ENCODE measurements at regions not wholly inside any gene's neighbourhood (a gene's known extent, or its start where the extent isn't known, plus 50 kb on each side); places are given as distances from the start of the nearest gene placed in this dataset.

DNA sequence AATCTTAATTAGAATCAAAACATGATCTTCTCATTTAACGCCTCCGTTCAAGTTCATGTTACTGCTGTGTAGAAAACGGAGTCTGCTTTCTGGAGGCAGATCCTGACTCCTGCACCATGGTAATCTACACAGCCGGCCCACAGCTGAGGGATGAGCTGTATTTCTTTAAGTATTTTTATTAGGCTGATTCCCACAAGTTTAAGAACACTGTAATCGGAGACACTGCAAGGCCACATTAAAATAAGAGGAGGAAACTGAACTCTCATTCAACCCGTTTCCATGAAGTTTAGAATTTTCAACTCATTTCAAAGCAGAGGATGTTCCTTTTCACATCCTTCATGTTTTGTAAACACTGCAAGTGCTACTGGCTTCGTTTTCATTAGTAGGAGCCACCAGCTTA is 372.2 kb downstream of the NFIB start:
- H3K4me1 ChIP-seq (ENCODE audit: insufficient read depth, low read length) = no peaks in the 10 kb centered on the region
- intact Hi-C loops (cut with micrococcal nuclease) = no loop called here
- no peak for DNase-seq
- Mint-ChIP-seq H3K27me3 (no peaks in the 10 kb centered on the region), H3K4me1 (no peaks in the 10 kb centered on the region), H3K36me3 (no peaks in the 10 kb centered on the region), H3K27ac (no peak overlapping the region), H3K4me3 (no peak overlapping the region), H3K9me3 (peaks cover 0 to 6% (median 0%) of the 10 kb centered on the region in 8 donors)
- no peak overlapping the region for H3K27ac ChIP-seq (ENCODE audit: low read depth, low read length)
- no peak overlapping the region for H3K4me3 ChIP-seq (ENCODE audit: low read length in 2 of 2)
- H3K36me3 ChIP-seq (ENCODE audit: insufficient read depth, low read length) = no peaks in the 10 kb centered on the region
- H3K27me3 ChIP-seq (ENCODE audit: insufficient read depth, low read length) = no peaks in the 10 kb centered on the region
- no peaks in the 10 kb centered on the region for H3K9me3 ChIP-seq (ENCODE audit: control insufficient read depth in 1 of 2, low read length in 2 of 2)
- POLR2A ChIA-PET (ENCODE audit: partially characterized antibody) = no interaction called here
- CTCF ChIA-PET (ENCODE audit: partially characterized antibody) = no interaction called here

DNA sequence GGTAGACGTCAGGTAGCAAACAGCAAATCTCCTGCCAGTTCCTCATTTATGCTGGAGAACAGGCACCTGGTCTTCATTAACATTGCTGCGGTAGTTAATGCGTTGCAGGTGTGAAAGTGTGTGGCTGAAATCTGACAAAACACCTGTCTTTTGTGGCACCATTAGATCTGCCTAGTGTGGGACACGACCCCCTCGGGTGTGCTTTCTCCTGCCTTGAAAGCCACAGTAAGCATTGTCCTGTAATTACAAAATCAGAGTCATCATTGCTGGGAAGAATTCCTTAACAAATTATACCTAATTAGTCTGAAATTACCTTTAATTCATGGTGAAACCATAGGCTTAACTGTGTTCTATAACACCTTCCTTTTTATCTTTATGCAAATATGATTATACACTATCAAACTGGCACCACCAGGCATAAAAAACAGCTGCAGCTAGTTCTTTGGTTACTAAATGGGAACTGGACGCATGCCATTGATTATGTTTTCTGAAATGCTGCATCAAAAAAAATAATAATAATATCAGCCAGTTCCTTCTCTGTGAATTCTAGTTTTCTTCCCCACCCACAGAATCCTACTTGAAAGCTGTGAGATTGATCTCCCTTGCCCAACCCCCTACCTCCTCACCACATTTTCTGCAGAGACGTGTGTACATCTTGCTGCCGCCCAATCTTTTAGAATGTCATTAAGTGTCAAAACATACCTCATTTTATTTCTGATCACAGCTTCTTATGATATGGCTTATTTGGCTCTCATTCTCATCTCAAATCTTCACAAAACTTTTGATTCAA is 374.0 kb downstream of the NFIB start:
- no peak for DNase-seq
- CTCF ChIA-PET (ENCODE audit: partially characterized antibody) = no interaction called here
- H3K4me1 Mint-ChIP-seq = no peaks in the 10 kb centered on the region
- no peaks in the 10 kb centered on the region for H3K27me3 Mint-ChIP-seq
- no peaks in the 10 kb centered on the region for H3K27me3 ChIP-seq (ENCODE audit: insufficient read depth, low read length)
- no peak overlapping the region for H3K27ac Mint-ChIP-seq
- H3K4me3 ChIP-seq (ENCODE audit: low read length in 2 of 2) = no peak overlapping the region
- peaks cover 0 to 2% (median 0%) of the 10 kb centered on the region in 8 donors for H3K9me3 Mint-ChIP-seq
- H3K36me3 ChIP-seq (ENCODE audit: insufficient read depth, low read length) = no peaks in the 10 kb centered on the region
- POLR2A ChIA-PET (ENCODE audit: partially characterized antibody) = no interaction called here
- H3K36me3 Mint-ChIP-seq = no peaks in the 10 kb centered on the region
- no peak overlapping the region for H3K4me3 Mint-ChIP-seq
- H3K4me1 ChIP-seq (ENCODE audit: insufficient read depth, low read length) = no peaks in the 10 kb centered on the region
- intact Hi-C loops (cut with micrococcal nuclease) = no loop called here
- no peak overlapping the region for H3K27ac ChIP-seq (ENCODE audit: low read depth, low read length)
- no peaks in the 10 kb centered on the region for H3K9me3 ChIP-seq (ENCODE audit: control insufficient read depth in 1 of 2, low read length in 2 of 2)

DNA sequence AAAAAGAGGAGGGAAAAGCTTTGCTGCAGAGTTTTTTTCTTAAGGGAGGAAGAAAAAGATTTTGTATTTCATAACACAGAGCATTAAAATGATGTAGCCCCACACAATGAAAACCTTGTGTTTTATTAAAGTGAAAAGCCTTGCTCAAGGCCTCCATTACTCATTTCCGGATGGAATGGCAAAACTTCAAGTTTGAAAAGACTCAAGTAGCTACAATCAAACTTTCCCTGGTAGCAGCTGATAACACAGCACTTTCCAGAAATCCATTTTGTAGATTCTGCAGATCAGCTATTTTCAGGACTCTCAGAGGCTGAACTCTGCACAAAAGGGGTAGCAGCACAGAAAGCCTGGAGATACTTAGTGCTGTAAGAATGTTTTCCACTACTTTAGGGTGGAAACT is 374.8 kb downstream of the NFIB start:
- H3K27ac ChIP-seq (ENCODE audit: low read depth, low read length) = no peak overlapping the region
- Mint-ChIP-seq H3K9me3 (peaks cover 0 to 2% (median 0%) of the 10 kb centered on the region in 8 donors), H3K4me3 (no peak overlapping the region), H3K4me1 (no peaks in the 10 kb centered on the region), H3K27ac (no peak overlapping the region), H3K36me3 (no peaks in the 10 kb centered on the region), H3K27me3 (no peaks in the 10 kb centered on the region)
- POLR2A ChIA-PET (ENCODE audit: partially characterized antibody) = no interaction called here
- intact Hi-C loops (cut with micrococcal nuclease) = no loop called here
- H3K27me3 ChIP-seq (ENCODE audit: insufficient read depth, low read length) = no peaks in the 10 kb centered on the region
- H3K9me3 ChIP-seq (ENCODE audit: control insufficient read depth in 1 of 2, low read length in 2 of 2) = no peaks in the 10 kb centered on the region
- DNase-seq = no peak
- H3K4me1 ChIP-seq (ENCODE audit: insufficient read depth, low read length) = no peaks in the 10 kb centered on the region
- H3K36me3 ChIP-seq (ENCODE audit: insufficient read depth, low read length) = no peaks in the 10 kb centered on the region
- no peak overlapping the region for H3K4me3 ChIP-seq (ENCODE audit: low read length in 2 of 2)
- CTCF ChIA-PET (ENCODE audit: partially characterized antibody) = no interaction called here

DNA sequence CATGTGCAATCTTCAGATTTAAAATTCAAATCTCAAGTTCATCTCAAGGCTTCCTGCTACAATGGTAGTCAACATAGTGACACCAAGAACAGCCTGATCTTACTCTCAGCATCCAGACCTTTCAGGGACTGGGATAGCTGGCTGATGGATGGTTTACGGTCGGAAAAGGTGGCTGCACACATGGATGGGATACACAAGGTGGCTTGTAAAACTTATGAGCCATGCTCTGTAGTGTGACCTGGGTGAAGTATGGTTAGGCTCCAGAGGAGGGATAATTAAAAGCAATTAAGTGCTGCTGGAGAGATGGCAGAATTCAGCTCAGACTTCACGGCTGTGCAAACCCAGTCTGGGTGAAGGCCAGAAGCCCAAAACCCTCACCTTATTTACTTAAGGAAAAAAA is 379.5 kb downstream of the NFIB start:
- Mint-ChIP-seq H3K27me3 (no peaks in the 10 kb centered on the region), H3K4me3 (no peak overlapping the region), H3K36me3 (no peaks in the 10 kb centered on the region), H3K9me3 (peaks cover 0 to 6% (median 2%) of the 10 kb centered on the region in 8 donors), H3K4me1 (no peaks in the 10 kb centered on the region), H3K27ac (no peak overlapping the region)
- Histone ChIP-seq H3K27me3 (ENCODE audit: insufficient read depth, low read length) (no peaks in the 10 kb centered on the region), H3K27ac (ENCODE audit: low read depth, low read length) (no peak overlapping the region), H3K4me3 (ENCODE audit: low read length in 2 of 2) (no peak overlapping the region), H3K4me1 (ENCODE audit: insufficient read depth, low read length) (no peaks in the 10 kb centered on the region), H3K9me3 (ENCODE audit: control insufficient read depth in 1 of 2, low read length in 2 of 2) (no peaks in the 10 kb centered on the region), H3K36me3 (ENCODE audit: insufficient read depth, low read length) (no peaks in the 10 kb centered on the region)
- intact Hi-C loops (cut with micrococcal nuclease) = no loop called here
- POLR2A ChIA-PET (ENCODE audit: partially characterized antibody) = no interaction called here
- CTCF ChIA-PET (ENCODE audit: partially characterized antibody) = no interaction called here
- no peak for DNase-seq

DNA sequence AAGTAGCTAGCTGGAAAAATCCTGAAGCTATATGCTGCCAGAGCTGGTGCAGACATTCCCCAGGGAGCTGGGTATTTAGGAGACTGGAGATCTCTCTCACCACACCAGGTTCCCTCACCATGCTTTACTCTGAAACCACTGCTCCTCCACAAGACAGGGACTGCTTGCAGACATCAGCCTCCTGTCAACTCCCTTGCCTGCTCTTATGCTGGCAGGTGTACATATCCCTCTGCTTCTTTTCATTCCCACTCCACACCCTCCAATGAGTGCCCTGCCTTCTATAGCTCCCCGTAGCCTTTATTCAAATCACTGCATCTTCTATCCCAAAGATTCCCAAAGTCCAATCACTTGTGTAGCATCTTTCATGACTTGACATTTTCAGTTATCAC is 380.7 kb downstream of the NFIB start:
- Mint-ChIP-seq H3K4me1 (no peaks in the 10 kb centered on the region), H3K27me3 (no peaks in the 10 kb centered on the region), H3K9me3 (peaks cover 0 to 6% (median 2%) of the 10 kb centered on the region in 8 donors), H3K27ac (no peak overlapping the region), H3K4me3 (no peak overlapping the region), H3K36me3 (no peaks in the 10 kb centered on the region)
- POLR2A ChIA-PET (ENCODE audit: partially characterized antibody) = no interaction called here
- no peak for DNase-seq
- no peaks in the 10 kb centered on the region for H3K27me3 ChIP-seq (ENCODE audit: insufficient read depth, low read length)
- H3K4me1 ChIP-seq (ENCODE audit: insufficient read depth, low read length) = no peaks in the 10 kb centered on the region
- H3K9me3 ChIP-seq (ENCODE audit: control insufficient read depth in 1 of 2, low read length in 2 of 2) = no peaks in the 10 kb centered on the region
- no peaks in the 10 kb centered on the region for H3K36me3 ChIP-seq (ENCODE audit: insufficient read depth, low read length)
- CTCF ChIA-PET (ENCODE audit: partially characterized antibody) = no interaction called here
- intact Hi-C loops (cut with micrococcal nuclease) = no loop called here
- H3K4me3 ChIP-seq (ENCODE audit: low read length in 2 of 2) = no peak overlapping the region
- no peak overlapping the region for H3K27ac ChIP-seq (ENCODE audit: low read depth, low read length)

DNA sequence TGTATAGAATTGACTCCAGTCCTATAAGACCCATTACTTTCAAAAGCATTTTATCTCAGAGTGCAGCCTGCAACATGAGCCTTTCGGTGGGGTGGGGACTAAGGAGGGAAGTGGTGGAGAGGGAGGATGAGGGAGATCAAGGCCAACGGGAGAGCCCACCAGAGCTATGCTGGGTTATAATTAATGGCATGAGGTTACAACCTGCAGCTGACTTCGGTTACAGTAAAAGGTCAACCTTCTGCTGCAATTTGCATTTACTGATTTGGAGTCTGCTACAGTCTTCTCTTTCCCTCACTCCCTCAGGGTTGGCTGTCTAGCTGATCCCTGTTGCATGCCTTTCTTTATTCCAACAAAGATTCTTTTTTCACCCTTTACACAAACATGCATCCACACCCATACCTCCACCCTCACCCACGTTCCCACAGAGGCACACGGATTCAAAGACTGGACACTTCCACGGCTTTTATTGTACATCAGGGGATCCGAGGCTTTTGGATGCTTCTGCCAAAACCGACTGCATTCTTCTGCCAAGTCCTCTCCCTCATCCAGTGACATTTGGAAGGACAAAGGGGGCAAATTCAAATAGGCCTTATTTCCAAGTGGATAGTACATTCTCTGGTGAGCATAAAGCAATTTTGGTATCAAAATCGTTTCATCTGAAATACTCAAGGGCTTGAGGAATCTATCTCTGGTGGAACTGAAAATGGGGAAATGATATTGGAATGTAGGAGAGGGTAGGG is 381.2 kb downstream of the NFIB start:
- Histone ChIP-seq H3K9me3 (ENCODE audit: control insufficient read depth in 1 of 2, low read length in 2 of 2) (no peaks in the 10 kb centered on the region), H3K4me1 (ENCODE audit: insufficient read depth, low read length) (no peaks in the 10 kb centered on the region), H3K4me3 (ENCODE audit: low read length in 2 of 2) (no peak overlapping the region), H3K27me3 (ENCODE audit: insufficient read depth, low read length) (no peaks in the 10 kb centered on the region), H3K27ac (ENCODE audit: low read depth, low read length) (no peak overlapping the region), H3K36me3 (ENCODE audit: insufficient read depth, low read length) (no peaks in the 10 kb centered on the region)
- intact Hi-C loops (cut with micrococcal nuclease) = no loop called here
- Mint-ChIP-seq H3K27ac (no peak overlapping the region), H3K36me3 (no peaks in the 10 kb centered on the region), H3K4me3 (no peak overlapping the region), H3K9me3 (peaks cover 0 to 6% (median 2%) of the 10 kb centered on the region in 8 donors), H3K4me1 (no peaks in the 10 kb centered on the region), H3K27me3 (no peaks in the 10 kb centered on the region)
- CTCF ChIA-PET (ENCODE audit: partially characterized antibody) = no interaction called here
- POLR2A ChIA-PET (ENCODE audit: partially characterized antibody) = no interaction called here
- DNase-seq = no peak

DNA sequence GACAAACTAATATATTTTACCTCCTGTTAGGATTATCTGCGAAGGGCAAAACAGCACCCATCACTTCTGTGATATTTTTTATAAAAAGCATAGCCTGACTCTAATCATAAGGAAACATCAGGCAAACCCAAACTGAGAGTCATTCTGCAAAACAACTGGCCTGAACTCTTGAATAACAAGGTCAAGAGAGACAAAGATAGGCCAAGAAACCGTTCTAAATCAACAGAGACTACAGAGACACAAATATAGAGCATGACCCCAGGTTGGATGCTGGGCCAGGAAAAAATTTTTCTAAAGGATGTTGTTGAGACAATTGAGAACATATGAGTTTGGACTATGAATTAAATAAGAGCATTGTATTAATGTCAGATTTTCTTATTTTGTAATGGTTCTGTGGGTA is 384.9 kb downstream of the NFIB start:
- CTCF ChIA-PET (ENCODE audit: partially characterized antibody) = no interaction called here
- H3K36me3 Mint-ChIP-seq = no peaks in the 10 kb centered on the region

More for the DNA sequence above, 384.9 kb downstream of the NFIB start:
- H3K9me3 ChIP-seq (ENCODE audit: control insufficient read depth in 1 of 2, low read length in 2 of 2) = no peaks in the 10 kb centered on the region
- Mint-ChIP-seq H3K4me3 (no peak overlapping the region), H3K27ac (no peak overlapping the region), H3K27me3 (no peaks in the 10 kb centered on the region), H3K4me1 (no peaks in the 10 kb centered on the region), H3K9me3 (peaks cover 0 to 9% (median 4%) of the 10 kb centered on the region in 8 donors)
- DNase-seq = no peak
- no peaks in the 10 kb centered on the region for H3K27me3 ChIP-seq (ENCODE audit: insufficient read depth, low read length)
- H3K4me3 ChIP-seq (ENCODE audit: low read length in 2 of 2) = no peak overlapping the region
- POLR2A ChIA-PET (ENCODE audit: partially characterized antibody) = no interaction called here
- H3K4me1 ChIP-seq (ENCODE audit: insufficient read depth, low read length) = no peaks in the 10 kb centered on the region
- intact Hi-C loops (cut with micrococcal nuclease) = no loop called here
- no peaks in the 10 kb centered on the region for H3K36me3 ChIP-seq (ENCODE audit: insufficient read depth, low read length)
- H3K27ac ChIP-seq (ENCODE audit: low read depth, low read length) = no peak overlapping the region

Measured in CD4-positive, alpha-beta memory T cell (primary cell).